K562 (cell line): ENCODE measurements at regions not wholly inside any gene's neighbourhood (a gene's known extent, or its start where the extent isn't known, plus 50 kb on each side); places are given as distances from the start of the nearest gene placed in this dataset.

Source experiments
- ATAC-seq: fragments of 200-7000 bp; cut with Tn5 transposase; 3 replicates; pipeline ENCODE4 v1.9.1; 2020; ENCODE audit warnings: moderate library complexity
- BruUV-seq: library from RNA; stranded (reverse); fragments of 400-500 nt; replicated peaks from 2 replicates; lab custom pipeline; 2021; lab: Mats Ljungman, UMichigan
- CTCF ChIA-PET: fragments of 300-600 bp; formaldehyde crosslinking; extraction: SDS; loops from one replicate; lab custom pipeline; 2021; ENCODE audit warnings: low intra/inter-chr PET ratio; lab: Yijun Ruan, JAX
- POLR2A ChIA-PET: fragments of 300-600, 350-650 bp; sonication (Branson Sonifier 250); formaldehyde crosslinking; extraction: SDS; loops from one replicate; lab custom pipeline; 2021; ENCODE audit warnings: antibody characterized with exemption, inconsistent platforms; lab: Yijun Ruan, JAX
- DNase-seq, 4 experiments: peaks; one replicate each; pipeline versions ENCODE4 v3.0.0 to v3.0.0-alpha.2; 2011 to 2018; ENCODE audit warnings: low spot score in 3 of 4, mixed read lengths in 3 of 4; ENCODE audit errors: extremely low read depth in 1 of 4
- FAIRE-seq: peaks from 2 replicates; lab custom pipeline; 2011; peaks lifted over from hg19 to GRCh38; lab: Jason Lieb, UNC
- H2AFZ ChIP-seq: 2 replicates; pipeline ENCODE4 v1.6.0; 2011; ENCODE audit warnings: low read depth, low read length, control low read depth, inconsistent platforms
- H3K27ac ChIP-seq: fragments of 200-600 bp; 3 replicates; pipeline ENCODE4 v1.8.0; 2011; ENCODE audit warnings: low read depth, mild to moderate bottlenecking, control low read depth, inconsistent platforms, low read length, moderate library complexity, mixed read lengths; ENCODE audit errors: extremely low read depth
- H3K27me3 ChIP-seq, 2 experiments: fragments of 300-600 bp in 1 of 2; 2 replicates in 1 of 2; 3 replicates in 1 of 2; pipeline versions ENCODE4 v1.6.0 to v1.8.0; 2011; ENCODE audit warnings: inconsistent platforms in 2 of 2, low read length in 2 of 2, mild to moderate bottlenecking in 1 of 2, mixed read lengths in 1 of 2, moderate library complexity in 1 of 2; ENCODE audit not compliant: control insufficient read depth in 2 of 2, insufficient read depth in 2 of 2
- H3K36me3 ChIP-seq: fragments of 300-600 bp; 3 replicates; pipeline ENCODE4 v1.8.0; 2011; ENCODE audit warnings: mild to moderate bottlenecking, low read length, inconsistent platforms; ENCODE audit not compliant: control insufficient read depth, insufficient read depth
- H3K4me1 ChIP-seq, 2 experiments: fragments of 200-600 bp in 1 of 2; replicated peaks in 1 of 2; 2 replicates in 1 of 2; 3 replicates in 1 of 2; pipeline versions ENCODE4 v1.5.1 to v1.8.0; 2011; ENCODE audit warnings: inconsistent platforms in 2 of 2, low read length in 2 of 2, mild to moderate bottlenecking in 1 of 2, mixed read lengths in 1 of 2, moderate library complexity in 1 of 2; ENCODE audit not compliant: control insufficient read depth in 2 of 2, insufficient read depth in 2 of 2
- H3K4me2 ChIP-seq: 2 replicates; pipeline ENCODE4 v1.6.1; 2011; ENCODE audit warnings: low read length, control low read depth, inconsistent platforms, mixed read lengths; ENCODE audit not compliant: insufficient read depth
- H3K4me3 ChIP-seq: fragments of 200-600 bp; sonication (generic), shearing (Covaris generic); 2 replicates; pipeline ENCODE4 v1.5.1; 2016; ENCODE audit warnings: control low read depth, inconsistent platforms
- H3K79me2 ChIP-seq: fragments of 200-600 bp; 3 replicates; pipeline ENCODE4 v1.8.0; 2011; ENCODE audit warnings: low read length, inconsistent platforms; ENCODE audit not compliant: control insufficient read depth, insufficient read depth
- H3K9ac ChIP-seq, 2 experiments: 2 replicates each; pipeline versions ENCODE4 v1.6.0 to v1.6.1; 2011; ENCODE audit warnings: low read depth in 2 of 2, low read length in 2 of 2, control low read depth in 1 of 2, inconsistent platforms in 1 of 2, mild to moderate bottlenecking in 1 of 2, mixed read lengths in 1 of 2; ENCODE audit not compliant: insufficient read depth in 1 of 2
- H3K9me1 ChIP-seq: one replicate; pipeline ENCODE4 v1.6.0; 2011; ENCODE audit warnings: inconsistent platforms, mild to moderate bottlenecking, low read length, moderate library complexity; ENCODE audit not compliant: control insufficient read depth, insufficient read depth
- H3K9me3 ChIP-seq: replicated peaks from 2 replicates; pipeline ENCODE4 v1.5.1; 2011; ENCODE audit warnings: low read depth, low read length, inconsistent platforms; ENCODE audit not compliant: control insufficient read depth, insufficient read depth
- H4K20me1 ChIP-seq: replicated peaks from 2 replicates; pipeline ENCODE4 v1.6.1; 2011; ENCODE audit warnings: low read length, inconsistent platforms, mixed read lengths; ENCODE audit not compliant: control insufficient read depth, insufficient read depth
- DMBX1 ChIP-seq: fragments of 250-450 bp; sonication (Bioruptor Pico); IDR thresholded peaks from 2 replicates; pipeline ENCODE4 v1.8.0; 2022; ENCODE audit warnings: inconsistent platforms, mild to moderate bottlenecking, moderate library complexity, borderline replicate concordance
- GMEB1 ChIP-seq: fragments of 250-450 bp; sonication (Bioruptor Pico); IDR thresholded peaks from 2 replicates; pipeline ENCODE4 v1.4.0; 2020; ENCODE audit warnings: mild to moderate bottlenecking
- HDAC1 ChIP-seq, 2 experiments: fragments of 450-650 bp; IDR thresholded peaks; 2 replicates each; pipeline ENCODE4 v1.6.1; 2016 to 2017; ENCODE audit warnings: inconsistent platforms in 1 of 2, mild to moderate bottlenecking in 1 of 2, moderate library complexity in 1 of 2
- NFYB ChIP-seq: IDR thresholded peaks from 2 replicates; pipeline ENCODE4 v1.6.1; 2011; ENCODE audit warnings: mild to moderate bottlenecking, moderate library complexity; ENCODE audit not compliant: insufficient read length; ENCODE audit errors: extremely low read depth
- NRF1 ChIP-seq, 2 experiments: fragments of 450-650 bp; IDR thresholded peaks in 1 of 2; conservative IDR thresholded peaks in 1 of 2; 2 replicates each; pipeline ENCODE4 v1.6.1; 2014; ENCODE audit warnings: mild to moderate bottlenecking in 2 of 2
- POLR2G ChIP-seq: fragments of 200-400 bp; formaldehyde crosslinking; IDR thresholded peaks from 2 replicates; pipeline ENCODE4 v1.6.1; 2017; ENCODE audit warnings: low read depth, mild to moderate bottlenecking, antibody characterized with exemption, low read length, moderate library complexity
- RUNX1 ChIP-seq: sonication (generic); IDR thresholded peaks from 2 replicates; pipeline ENCODE4 v1.6.1; 2016; ENCODE audit warnings: antibody characterized with exemption, low read depth
- TAF7 ChIP-seq: fragments of 450-650 bp; IDR thresholded peaks from 2 replicates; pipeline ENCODE4 v1.6.1; 2016; ENCODE audit warnings: missing genetic modification characterization, missing compliant biosample characterization
- ZNF12 ChIP-seq: sonication (generic); formaldehyde crosslinking; IDR thresholded peaks from 2 replicates; pipeline ENCODE4 v1.4.0; 2020; ENCODE audit warnings: mild to moderate bottlenecking, missing genetic modification reagents
- ZNF124 ChIP-seq: sonication (generic); formaldehyde crosslinking; IDR thresholded peaks from 2 replicates; pipeline ENCODE4 v1.8.1; 2022; ENCODE audit warnings: missing genetic modification reagents
- ZNF41 ChIP-seq: fragments of 250-450 bp; sonication (Bioruptor Pico); conservative IDR thresholded peaks from 2 replicates; pipeline ENCODE4 v1.4.0; 2020; ENCODE audit warnings: mild to moderate bottlenecking
- ZNF644 ChIP-seq: fragments of 200-800 bp; sonication (Bioruptor generic); IDR thresholded peaks from 2 replicates; pipeline ENCODE4 v1.6.1; 2016; ENCODE audit warnings: low read depth, missing genetic modification characterization, missing compliant biosample characterization
- WGBS: fragments of 100-300 bp; shearing (Covaris generic); methylation state at CpG from one replicate; pipeline ENCODE4 v1.1.6; 2016; ENCODE audit warnings: low coverage, mixed read lengths; ENCODE audit not compliant: insufficient coverage; ENCODE audit errors: missing lambda C conversion rate; 5-methylcytosine and 5-hydroxymethylcytosine counted together
- in situ Hi-C: fragments of 300-500 bp; cut with MboI; formaldehyde crosslinking; loops from 4 replicates; pipeline ENCODE4 v1.15.0; 2018; ENCODE audit warnings: inconsistent platforms, mixed read lengths
- intact Hi-C: fragments of 100-400 bp; cut with micrococcal nuclease; formaldehyde crosslinking; loops from 2 replicates; pipeline ENCODE4 v1.14.2; 2022

GRCh38 chr5:137563646-137564397 is 64.7 kb upstream of the SPOCK1 start:
- POLR2A ChIA-PET, result no interaction called here
- DNase-seq (no peak), ATAC-seq (no peak), FAIRE-seq (no peak)
- Histone ChIP-seq H3K79me2 (no peaks in the 10 kb centered on the region), H3K4me1 (no peaks in the 10 kb centered on the region), H3K4me2 (no peak overlapping the region), H2AFZ (no peak overlapping the region), H3K9ac (no peak overlapping the region), H4K20me1 (no peaks in the 10 kb centered on the region), H3K27me3 (peaks cover 3 to 17% of the 10 kb centered on the region in 2 experiments; a peak in 3 of 5 replicates), H3K9me3 (no peaks in the 10 kb centered on the region), H3K9me1 (no peaks in the 10 kb centered on the region), H3K4me3 (no peak overlapping the region), H3K36me3 (no peaks in the 10 kb centered on the region), H3K27ac (no peak overlapping the region)
- 0% methylated on average over 14 of the region's 14 CpGs for WGBS
- in situ Hi-C loops (no loop called here), intact Hi-C loops (no loop called here)
- BruUV-seq, result no TSS peak
- no peak for TF ChIP-seq POLR2G
- CTCF ChIA-PET, result no interaction called here

GRCh38 chr5:137563301-137563645 is 64.1 kb upstream of the SPOCK1 start:
- in situ Hi-C loops, result no loop called here
- Histone ChIP-seq H3K4me1 (no peaks in the 10 kb centered on the region), H3K36me3 (no peaks in the 10 kb centered on the region), H3K4me3 (no peak overlapping the region), H3K9ac (no peak overlapping the region), H3K4me2 (no peak overlapping the region), H2AFZ (no peak overlapping the region), H4K20me1 (no peaks in the 10 kb centered on the region), H3K9me3 (no peaks in the 10 kb centered on the region), H3K27me3 (peaks cover 3 to 16% of the 10 kb centered on the region in 2 experiments; a peak in 3 of 5 replicates), H3K27ac (no peak overlapping the region), H3K9me1 (no peaks in the 10 kb centered on the region), H3K79me2 (no peaks in the 10 kb centered on the region)
- FAIRE-seq, result no peak
- ChIA-PET CTCF (no interaction called here), POLR2A (no interaction called here)
- ATAC-seq, result no peak
- WGBS, result 0% methylated on average over 2 of the region's 2 CpGs
- intact Hi-C loops, result no loop called here
- BruUV-seq, result no TSS peak
- no peak for DNase-seq
- no peak for TF ChIP-seq NRF1 (conservative IDR thresholded peaks at IDR 0.05 in 1 of 2, IDR thresholded peaks at IDR 0.05 in 1 of 2)
- no peak for TF ChIP-seq GMEB1 (CRISPR knock-in tag)
- no peak for TF ChIP-seq HDAC1 (IDR thresholded peaks at IDR 0.05)
- TF ChIP-seq ZNF644, result no peak
- no peak for TF ChIP-seq NFYB
- no peak for TF ChIP-seq DMBX1 (CRISPR knock-in tag)
- TF ChIP-seq ZNF12 (CRISPR knock-in tag), result no peak
- no peak for TF ChIP-seq ZNF124 (CRISPR knock-in tag)
- no peak for TF ChIP-seq RUNX1
- no peak for TF ChIP-seq TAF7 (tag)
- no peak for TF ChIP-seq ZNF41
